ENCODE measurements at regions not wholly inside any gene's neighbourhood (a gene's known extent, or its start where the extent isn't known, plus 50 kb on each side); places are given as distances from the start of the nearest gene placed in this dataset.

GRCh38 chr6:169972101-169972651 lies 220.8 kb downstream of the ERMARD start:
- no peak for TF ChIP-seq CTCF (IDR thresholded peaks at IDR 0.05; ENCODE audit: insufficient read depth, low read length, severe bottlenecking)
- FAIRE-seq (no peak), DNase-seq (ENCODE audit: low read depth) (no peak)
- no peaks in the 10 kb centered on the region for H3K27me3 ChIP-seq (ENCODE audit: control insufficient read depth, insufficient read depth, low read length)
- no peaks in the 10 kb centered on the region for H3K36me3 ChIP-seq (ENCODE audit: control insufficient read depth, insufficient read depth, low read length)
- no peak overlapping the region for H3K4me3 ChIP-seq (ENCODE audit: low read depth, low read length)

- TF ChIP-seq CTCF (IDR thresholded peaks at IDR 0.05; ENCODE audit: insufficient read depth, low read length, severe bottlenecking), result no peak
- H3K36me3 ChIP-seq (ENCODE audit: control insufficient read depth, insufficient read depth, low read length), result no peaks in the 10 kb centered on the region
- DNase-seq (ENCODE audit: low read depth) (no peak), FAIRE-seq (no peak)
- H3K4me3 ChIP-seq (ENCODE audit: low read depth, low read length), result no peak overlapping the region
- no peaks in the 10 kb centered on the region for H3K27me3 ChIP-seq (ENCODE audit: control insufficient read depth, insufficient read depth, low read length)
Measured at GRCh38 chr6:169971081-169971861, 219.8 kb downstream of the ERMARD start.

GRCh38 chr6:169970306-169970988 lies 219.0 kb downstream of the ERMARD start:
- Histone ChIP-seq H3K27me3 (ENCODE audit: control insufficient read depth, insufficient read depth, low read length) (no peaks in the 10 kb centered on the region), H3K36me3 (ENCODE audit: control insufficient read depth, insufficient read depth, low read length) (no peaks in the 10 kb centered on the region), H3K4me3 (ENCODE audit: low read depth, low read length) (no peak overlapping the region)
- no peak for TF ChIP-seq CTCF (IDR thresholded peaks at IDR 0.05; ENCODE audit: insufficient read depth, low read length, severe bottlenecking)
- DNase-seq (ENCODE audit: low read depth), result no peak
- no peak for FAIRE-seq

GRCh38 chr6:169969372-169970099 lies 218.1 kb downstream of the ERMARD start:
- Histone ChIP-seq H3K36me3 (ENCODE audit: control insufficient read depth, insufficient read depth, low read length) (no peaks in the 10 kb centered on the region), H3K4me3 (ENCODE audit: low read depth, low read length) (no peak overlapping the region), H3K27me3 (ENCODE audit: control insufficient read depth, insufficient read depth, low read length) (no peaks in the 10 kb centered on the region)
- FAIRE-seq (no peak), DNase-seq (ENCODE audit: low read depth) (no peak)
- TF ChIP-seq CTCF (IDR thresholded peaks at IDR 0.05; ENCODE audit: insufficient read depth, low read length, severe bottlenecking), result no peak

GRCh38 chr6:169968541-169969270 lies 217.3 kb downstream of the ERMARD start:
- Histone ChIP-seq H3K36me3 (ENCODE audit: control insufficient read depth, insufficient read depth, low read length) (no peaks in the 10 kb centered on the region), H3K27me3 (ENCODE audit: control insufficient read depth, insufficient read depth, low read length) (no peaks in the 10 kb centered on the region), H3K4me3 (ENCODE audit: low read depth, low read length) (no peak overlapping the region)
- DNase-seq (ENCODE audit: low read depth) (no peak), FAIRE-seq (no peak)
- no peak for TF ChIP-seq CTCF (IDR thresholded peaks at IDR 0.05; ENCODE audit: insufficient read depth, low read length, severe bottlenecking)
